ENCODE measurements at regions not wholly inside any gene's neighbourhood (a gene's known extent, or its start where the extent isn't known, plus 50 kb on each side); places are given as distances from the start of the nearest gene placed in this dataset.
"Not testable (repeated sequence)": the region's sequence is repeated elsewhere in the genome, so short reads cannot be mapped to it uniquely, and the experiment has no call there.

GRCh38 chr12:127912035-127912665 lies 354.8 kb upstream of the TMEM132C start:
- no peak for DNase-seq

DNA sequence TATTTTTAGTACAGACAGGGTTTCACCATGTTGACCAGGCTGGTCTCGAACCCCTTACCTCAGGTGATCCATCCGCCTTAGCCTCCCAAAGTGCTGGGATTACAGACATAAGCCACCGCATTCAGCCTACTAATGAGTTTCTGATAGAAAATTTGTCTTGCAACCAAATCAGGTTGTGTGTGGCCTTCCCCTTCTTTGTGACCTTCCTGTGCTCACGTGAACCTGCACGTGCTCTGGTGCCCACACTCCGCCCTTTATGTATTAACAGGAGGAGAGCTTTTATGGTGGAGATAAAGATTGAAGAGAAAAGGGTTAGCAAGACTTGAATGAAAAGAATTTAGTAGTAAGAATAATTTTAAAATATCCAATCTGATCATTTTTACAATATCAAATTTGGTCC lies 343.5 kb upstream of the TMEM132C start:
- DNase-seq: no peak

- DNase-seq: no peak
Measured at GRCh38 chr12:127925971-127926370, 341.0 kb upstream of the TMEM132C start.

DNA sequence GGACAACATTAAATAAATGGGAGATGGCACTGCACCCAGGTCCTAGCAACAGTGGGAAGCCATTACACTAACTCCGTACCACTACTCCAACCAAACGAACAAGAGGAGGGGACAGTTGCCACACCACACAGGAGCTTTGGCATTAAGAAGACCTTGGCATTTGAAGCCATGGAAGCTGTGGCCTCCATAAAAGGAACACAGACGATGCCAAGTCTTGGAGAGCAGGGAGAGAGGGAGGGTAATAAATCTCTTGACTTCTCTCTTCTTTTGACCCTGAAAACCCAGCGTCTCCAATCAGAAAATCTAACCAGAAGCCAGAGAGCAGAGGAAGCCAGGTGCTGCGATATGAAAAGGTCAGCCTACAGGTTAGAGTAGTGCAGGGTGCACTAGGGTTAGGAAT lies 338.8 kb upstream of the TMEM132C start:
- DNase-seq: no peak

GRCh38 chr12:127928615-127929571 lies 338.1 kb upstream of the TMEM132C start:
- DNase-seq: no peak

GRCh38 chr12:127930122-127930521 lies 336.8 kb upstream of the TMEM132C start:
- no peak for DNase-seq

GRCh38 chr12:127934409-127934808 lies 332.6 kb upstream of the TMEM132C start:
- DNase-seq: no peak

GRCh38 chr12:127936463-127936862 lies 330.5 kb upstream of the TMEM132C start:
- DNase-seq: peak; percentile 68

GRCh38 chr12:127941332-127941731 lies 325.6 kb upstream of the TMEM132C start:
- DNase-seq: no peak

DNA sequence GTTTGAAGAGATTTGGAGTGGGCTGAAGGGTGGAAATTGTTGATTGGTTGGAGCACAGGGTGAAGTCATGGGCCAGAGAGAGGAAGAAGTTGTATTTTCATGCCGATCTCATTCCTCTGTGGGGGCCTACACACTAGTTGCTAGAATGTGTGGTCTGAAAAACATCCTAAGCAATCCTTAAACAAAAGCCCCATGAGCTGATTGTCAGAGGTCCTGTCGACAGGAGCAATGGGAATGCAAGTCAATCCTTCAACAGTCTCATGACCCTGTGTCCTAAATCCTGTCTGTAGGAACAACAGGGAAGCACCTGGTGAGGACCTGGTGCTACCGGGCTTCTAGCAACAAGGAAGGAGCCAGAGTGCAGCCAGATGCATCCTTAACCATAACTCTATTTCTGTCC lies 324.0 kb upstream of the TMEM132C start:
- no peak for DNase-seq

GRCh38 chr12:127943481-127944210 lies 323.3 kb upstream of the TMEM132C start:
- no peak for DNase-seq

DNA sequence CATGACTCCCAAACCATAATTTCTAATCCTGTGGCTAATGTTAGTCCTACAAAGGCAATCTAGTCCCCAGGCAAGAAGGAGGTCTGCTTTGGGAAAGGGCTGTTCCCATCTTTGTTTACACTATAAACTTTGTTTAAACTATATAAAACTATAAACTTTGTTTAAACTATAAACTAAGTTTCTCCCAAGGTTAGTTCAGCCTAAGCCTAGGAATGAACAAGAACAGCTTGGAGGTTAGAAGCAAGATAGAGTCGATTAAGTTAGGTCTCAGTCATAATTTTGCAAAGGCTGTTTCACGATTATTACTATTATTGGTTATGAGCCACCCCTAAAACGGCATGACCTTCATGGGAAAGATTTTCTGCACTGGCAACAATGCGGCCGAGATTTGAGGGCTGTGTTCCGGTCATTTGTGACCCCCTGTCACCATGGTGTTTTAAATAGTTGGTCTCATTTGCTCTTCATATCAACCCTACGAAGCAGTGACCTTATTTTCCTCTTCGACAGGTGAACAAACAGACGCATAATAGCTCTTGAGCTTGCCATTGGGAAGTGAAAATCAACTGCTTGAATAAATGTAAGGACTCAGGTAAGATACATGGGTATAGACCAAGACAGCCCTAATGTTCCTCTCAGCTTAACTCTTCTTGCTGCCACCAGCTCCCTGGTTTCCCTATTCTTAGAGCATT lies 322.6 kb upstream of the TMEM132C start:
- DNase-seq: no peak

- DNase-seq: no peak
Measured at GRCh38 chr12:127957001-127957660, 309.8 kb upstream of the TMEM132C start.

- DNase-seq: no peak
Measured at GRCh38 chr12:127962303-127962702, 304.7 kb upstream of the TMEM132C start.

DNA sequence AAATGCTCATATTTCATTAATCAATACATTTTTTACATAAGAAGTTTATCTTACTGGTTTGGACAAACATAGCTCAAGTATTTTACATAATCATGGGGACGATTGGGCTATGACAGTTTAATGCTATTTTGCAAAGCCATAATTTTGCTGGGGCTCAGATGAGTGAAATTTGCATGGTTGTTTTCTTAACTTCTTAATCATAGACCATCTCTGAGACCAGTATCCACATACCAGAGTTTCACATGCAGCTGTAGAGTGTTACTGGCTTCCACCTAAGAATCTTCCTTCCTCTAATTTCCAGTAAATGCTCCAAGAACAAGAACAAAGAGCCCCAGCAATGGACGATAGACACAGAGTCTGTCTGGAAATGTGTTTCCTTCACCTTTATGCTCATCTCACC lies 303.0 kb upstream of the TMEM132C start:
- no peak for DNase-seq

DNA sequence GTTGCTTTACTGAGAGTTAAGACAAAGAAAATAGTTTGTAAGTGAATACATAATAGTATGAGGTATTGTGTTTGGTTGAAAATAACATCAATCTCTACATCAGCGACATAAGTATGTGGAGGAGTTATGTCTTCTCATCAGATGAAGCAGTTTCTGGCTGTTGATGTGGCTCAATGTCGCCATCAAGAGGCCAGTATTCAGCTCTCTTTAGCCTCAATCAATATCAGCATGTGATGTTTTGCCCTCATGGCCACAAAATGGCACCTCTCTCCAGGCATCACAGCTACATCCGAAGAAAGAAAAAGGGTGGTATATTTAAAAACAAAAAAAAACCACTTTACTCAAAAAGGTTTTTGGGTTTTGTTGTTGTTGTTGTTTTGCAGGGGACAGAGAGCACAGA lies 302.3 kb upstream of the TMEM132C start:
- DNase-seq: peak; percentile 31

- DNase-seq: no peak
Measured at GRCh38 chr12:127966331-127966730, 300.6 kb upstream of the TMEM132C start.

GRCh38 chr12:127970491-127970890 lies 296.5 kb upstream of the TMEM132C start:
- no peak for DNase-seq

GRCh38 chr12:127980585-127980984 lies 286.4 kb upstream of the TMEM132C start:
- DNase-seq: no peak

- DNase-seq: no peak
Measured at GRCh38 chr12:127981875-127982274, 285.1 kb upstream of the TMEM132C start.

DNA sequence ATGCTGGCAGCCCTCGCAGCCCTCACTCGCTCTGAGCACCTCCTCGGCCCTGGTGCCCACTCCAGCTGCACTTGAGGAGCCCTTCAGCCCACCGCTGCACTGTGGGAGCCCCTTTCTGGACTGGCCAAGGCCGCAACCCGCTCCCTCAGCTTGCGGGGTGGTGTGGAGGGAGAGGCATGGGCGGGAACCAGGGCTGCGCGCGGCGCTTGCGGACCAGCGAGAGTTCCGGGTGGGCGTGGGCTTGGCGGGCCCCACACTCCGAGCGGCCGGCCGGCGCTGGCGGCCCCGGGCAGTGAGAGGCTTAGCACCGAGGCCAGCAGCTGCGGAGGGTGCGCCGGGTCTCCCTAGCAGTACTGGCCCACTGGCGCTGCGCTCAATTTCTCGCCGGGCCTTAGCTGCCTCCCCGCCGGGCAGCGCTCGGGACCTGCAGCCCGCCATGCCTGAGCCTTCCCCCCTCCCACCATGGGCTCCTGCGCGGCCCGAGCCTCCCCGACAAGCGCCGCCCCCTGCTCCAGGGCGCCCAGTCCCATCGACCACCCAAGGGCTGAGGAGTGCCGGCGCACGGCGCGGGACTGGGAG lies 283.7 kb upstream of the TMEM132C start:
- not testable (repeated sequence) for DNase-seq

All from NCI-H1048 (cell line).